Osteocyte (in vitro differentiated cells): ENCODE measurements at regions not wholly inside any gene's neighbourhood (a gene's known extent, or its start where the extent isn't known, plus 50 kb on each side); places are given as distances from the start of the nearest gene placed in this dataset.

Experiments used
- DNase-seq: peaks from one replicate; pipeline ENCODE4 v3.0.0; 2021; ENCODE audit warnings: mixed read lengths; ENCODE audit not compliant: unreplicated experiment; ENCODE audit errors: extremely low spot score
- H3K27ac Mint-ChIP-seq: one replicate; pipeline ENCODE4 v1.8.0; 2021; ENCODE audit warnings: mild to moderate bottlenecking, mixed read lengths; ENCODE audit not compliant: unreplicated experiment
- H3K27me3 Mint-ChIP-seq: one replicate; pipeline ENCODE4 v1.8.0; 2021; ENCODE audit warnings: mixed read lengths; ENCODE audit not compliant: unreplicated experiment
- H3K36me3 Mint-ChIP-seq: one replicate; pipeline ENCODE4 v1.8.0; 2021; ENCODE audit warnings: mixed read lengths; ENCODE audit not compliant: unreplicated experiment
- H3K4me1 Mint-ChIP-seq: one replicate; pipeline ENCODE4 v1.8.0; 2021; ENCODE audit warnings: mixed read lengths; ENCODE audit not compliant: unreplicated experiment
- H3K4me3 Mint-ChIP-seq: one replicate; pipeline ENCODE4 v1.8.0; 2021; ENCODE audit warnings: mild to moderate bottlenecking, moderate library complexity, mixed read lengths; ENCODE audit not compliant: unreplicated experiment
- H3K9me3 Mint-ChIP-seq: one replicate; pipeline ENCODE4 v1.8.0; 2021; ENCODE audit warnings: mixed read lengths; ENCODE audit not compliant: unreplicated experiment
- TF ChIP-seq, protein P1 (sequence below): fragments of 200-600 bp; sonication (generic); IDR thresholded peaks from 2 replicates; pipeline ENCODE4 v1.5.0; 2021; ENCODE audit warnings: antibody characterized with exemption, mild to moderate bottlenecking, moderate library complexity

DNA sequence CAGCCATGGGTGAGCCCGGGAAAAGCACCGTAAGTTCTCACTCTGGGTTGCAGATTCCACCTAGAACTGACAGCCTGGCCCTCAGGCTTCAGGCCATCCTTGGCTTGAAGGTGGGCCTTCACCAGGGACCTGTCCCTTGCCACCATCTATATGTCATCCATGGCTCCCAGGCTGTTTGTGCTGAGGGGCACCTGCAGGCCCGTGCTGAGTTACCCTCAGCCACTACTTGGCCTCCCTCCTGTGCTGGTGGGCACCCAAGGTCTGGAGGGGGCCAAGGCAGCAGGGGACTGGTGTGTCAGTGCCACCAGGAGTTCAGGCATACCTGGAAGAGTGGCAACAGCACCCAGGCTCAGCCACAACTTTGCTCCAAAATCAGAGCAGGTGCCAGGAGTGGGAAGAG, 326.2 kb upstream of the SMIM21 start:
- no peaks in the 10 kb centered on the region for H3K27me3 Mint-ChIP-seq
- TF ChIP-seq, protein P1, sequence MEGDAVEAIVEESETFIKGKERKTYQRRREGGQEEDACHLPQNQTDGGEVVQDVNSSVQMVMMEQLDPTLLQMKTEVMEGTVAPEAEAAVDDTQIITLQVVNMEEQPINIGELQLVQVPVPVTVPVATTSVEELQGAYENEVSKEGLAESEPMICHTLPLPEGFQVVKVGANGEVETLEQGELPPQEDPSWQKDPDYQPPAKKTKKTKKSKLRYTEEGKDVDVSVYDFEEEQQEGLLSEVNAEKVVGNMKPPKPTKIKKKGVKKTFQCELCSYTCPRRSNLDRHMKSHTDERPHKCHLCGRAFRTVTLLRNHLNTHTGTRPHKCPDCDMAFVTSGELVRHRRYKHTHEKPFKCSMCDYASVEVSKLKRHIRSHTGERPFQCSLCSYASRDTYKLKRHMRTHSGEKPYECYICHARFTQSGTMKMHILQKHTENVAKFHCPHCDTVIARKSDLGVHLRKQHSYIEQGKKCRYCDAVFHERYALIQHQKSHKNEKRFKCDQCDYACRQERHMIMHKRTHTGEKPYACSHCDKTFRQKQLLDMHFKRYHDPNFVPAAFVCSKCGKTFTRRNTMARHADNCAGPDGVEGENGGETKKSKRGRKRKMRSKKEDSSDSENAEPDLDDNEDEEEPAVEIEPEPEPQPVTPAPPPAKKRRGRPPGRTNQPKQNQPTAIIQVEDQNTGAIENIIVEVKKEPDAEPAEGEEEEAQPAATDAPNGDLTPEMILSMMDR, result no peak
- no peak for DNase-seq
- H3K27ac Mint-ChIP-seq, result no peak overlapping the region
- no peaks in the 10 kb centered on the region for H3K36me3 Mint-ChIP-seq
- no peaks in the 10 kb centered on the region for H3K9me3 Mint-ChIP-seq
- no peak overlapping the region for H3K4me3 Mint-ChIP-seq
- no peaks in the 10 kb centered on the region for H3K4me1 Mint-ChIP-seq

DNA sequence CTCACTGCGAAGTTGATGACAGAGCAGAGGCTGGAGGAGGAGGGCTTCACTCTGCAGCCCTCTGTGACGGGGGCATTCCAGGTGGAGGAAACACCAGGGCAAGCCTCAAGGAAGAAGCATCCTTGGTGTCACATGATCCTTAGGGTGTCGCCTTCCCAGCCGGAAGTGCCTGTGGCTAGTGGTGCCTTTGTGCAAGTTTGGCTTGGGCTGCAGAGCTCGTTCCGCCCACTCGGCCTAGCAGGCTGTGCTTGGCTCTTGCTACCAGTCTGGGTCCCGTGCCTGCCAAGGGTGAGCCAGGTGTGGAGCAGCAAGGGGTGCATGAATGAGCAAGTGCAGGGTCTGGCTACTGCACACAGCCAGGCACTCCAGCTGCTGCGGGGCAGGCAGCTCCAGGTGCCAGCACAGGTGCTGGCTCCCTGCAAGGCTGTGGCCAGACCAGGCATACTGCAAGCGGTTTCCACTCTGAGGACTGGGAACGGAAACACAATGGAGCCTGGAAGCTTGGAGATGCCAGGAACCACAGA, 325.3 kb upstream of the SMIM21 start:
- TF ChIP-seq, protein P1, result no peak
- Mint-ChIP-seq H3K36me3 (no peaks in the 10 kb centered on the region), H3K4me3 (no peak overlapping the region), H3K27ac (no peak overlapping the region), H3K4me1 (no peaks in the 10 kb centered on the region), H3K27me3 (no peaks in the 10 kb centered on the region), H3K9me3 (no peaks in the 10 kb centered on the region)
- no peak for DNase-seq

DNA sequence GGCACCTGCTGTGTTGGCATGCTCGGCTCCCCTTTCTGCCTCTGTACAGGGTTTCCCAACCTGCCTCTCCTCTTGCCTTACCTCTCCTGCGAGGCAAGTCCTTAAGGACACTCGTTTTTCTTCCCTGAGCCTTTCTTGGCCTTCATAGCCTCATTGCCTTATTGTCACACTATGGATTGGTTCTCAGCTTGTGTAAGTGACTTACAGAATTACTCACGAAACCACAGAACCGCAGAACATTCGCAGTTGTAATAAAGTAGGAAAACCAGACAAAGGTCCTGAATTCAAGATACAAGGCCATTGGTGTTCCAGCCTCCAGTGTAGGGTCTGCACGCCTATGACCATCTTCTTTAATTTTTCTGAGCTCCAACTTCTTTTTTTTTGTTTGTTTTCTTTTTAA, 317.6 kb upstream of the SMIM21 start:
- Mint-ChIP-seq H3K27me3 (no peaks in the 10 kb centered on the region), H3K4me1 (no peaks in the 10 kb centered on the region), H3K9me3 (peaks cover 4% of the 10 kb centered on the region), H3K27ac (no peak overlapping the region), H3K36me3 (no peaks in the 10 kb centered on the region), H3K4me3 (no peak overlapping the region)
- no peak for DNase-seq
- TF ChIP-seq, protein P1, result no peak

DNA sequence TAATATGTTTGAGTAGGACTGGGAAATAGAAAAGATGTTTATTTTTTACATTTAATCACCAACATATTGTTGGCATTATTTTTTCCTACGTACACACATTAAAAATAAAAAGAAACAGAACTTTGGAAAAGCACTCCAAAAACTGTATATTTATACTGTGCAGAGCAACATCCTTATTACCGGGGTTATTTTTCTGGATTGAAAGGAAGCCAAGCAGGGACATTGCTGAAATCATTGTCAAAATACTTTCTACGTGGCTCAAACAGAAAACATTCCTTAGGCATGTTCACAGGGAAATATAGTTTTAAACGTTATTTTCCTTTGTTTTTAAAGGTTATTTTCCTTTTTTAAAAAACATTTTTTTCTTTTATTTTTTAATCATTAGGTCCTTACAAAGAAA, 315.0 kb upstream of the SMIM21 start:
- Mint-ChIP-seq H3K9me3 (peaks cover 8% of the 10 kb centered on the region), H3K4me3 (no peak overlapping the region)
- TF ChIP-seq, protein P1, result no peak

DNA sequence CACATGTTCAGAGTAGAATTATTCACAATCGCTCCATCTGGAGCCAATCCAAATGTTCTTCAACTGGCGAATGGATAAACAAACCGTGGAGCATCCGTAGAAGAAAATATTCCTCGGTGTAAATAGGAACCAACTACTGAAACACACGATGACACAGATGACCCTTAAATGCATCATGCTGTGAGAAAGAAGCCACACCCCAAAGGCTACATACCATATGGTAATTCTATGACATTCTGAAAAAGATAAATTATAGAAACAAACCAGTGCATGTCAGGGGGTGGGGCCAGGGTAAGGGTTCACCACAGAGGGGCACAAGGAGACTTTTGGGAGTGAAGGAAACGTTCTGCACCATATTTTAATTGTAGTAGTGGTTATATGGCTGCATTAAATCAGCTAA, 312.2 kb upstream of the SMIM21 start:
- TF ChIP-seq, protein P1, result no peak
- H3K4me3 Mint-ChIP-seq, result no peak overlapping the region
- no peak overlapping the region for H3K27ac Mint-ChIP-seq
- no peaks in the 10 kb centered on the region for H3K36me3 Mint-ChIP-seq
- no peaks in the 10 kb centered on the region for H3K27me3 Mint-ChIP-seq
- H3K4me1 Mint-ChIP-seq, result no peaks in the 10 kb centered on the region
- DNase-seq, result no peak
- H3K9me3 Mint-ChIP-seq, result peaks cover 4% of the 10 kb centered on the region

More for the DNA sequence above, 315.0 kb upstream of the SMIM21 start:
- Mint-ChIP-seq H3K4me1 (no peaks in the 10 kb centered on the region), H3K36me3 (no peaks in the 10 kb centered on the region), H3K27me3 (no peaks in the 10 kb centered on the region), H3K27ac (no peak overlapping the region)
- no peak for DNase-seq
